Stimulated activated memory B cell treated with anti-CD40 and anti-IgM and Interleukin-4, amounts not matched to agents 10 μg/mL and 1 μg/mL and 100 μg/mL, for 72 hours (primary cell): ENCODE measurements at regions not wholly inside any gene's neighbourhood (a gene's known extent, or its start where the extent isn't known, plus 50 kb on each side); places are given as distances from the start of the nearest gene placed in this dataset.

Experiments
- ATAC-seq: fragments of 150-1000 bp; cut with Tn5 transposase; 2 replicates; pipeline ENCODE4 v1.10.0; 2021
- H3K27ac Mint-ChIP-seq: one replicate; pipeline ENCODE4 v1.8.0; 2022; ENCODE audit warnings: mild to moderate bottlenecking, mixed read lengths
- H3K27me3 Mint-ChIP-seq: one replicate; pipeline ENCODE4 v1.8.0; 2022; ENCODE audit warnings: mixed read lengths
- H3K36me3 Mint-ChIP-seq: one replicate; pipeline ENCODE4 v1.8.0; 2022; ENCODE audit warnings: mixed read lengths
- H3K4me1 Mint-ChIP-seq: one replicate; pipeline ENCODE4 v1.8.0; 2022; ENCODE audit warnings: mixed read lengths
- H3K4me3 Mint-ChIP-seq: one replicate; pipeline ENCODE4 v1.8.0; 2022; ENCODE audit warnings: mild to moderate bottlenecking, moderate library complexity, mixed read lengths
- H3K9me3 Mint-ChIP-seq: one replicate; pipeline ENCODE4 v1.8.0; 2022; ENCODE audit warnings: mixed read lengths

DNA sequence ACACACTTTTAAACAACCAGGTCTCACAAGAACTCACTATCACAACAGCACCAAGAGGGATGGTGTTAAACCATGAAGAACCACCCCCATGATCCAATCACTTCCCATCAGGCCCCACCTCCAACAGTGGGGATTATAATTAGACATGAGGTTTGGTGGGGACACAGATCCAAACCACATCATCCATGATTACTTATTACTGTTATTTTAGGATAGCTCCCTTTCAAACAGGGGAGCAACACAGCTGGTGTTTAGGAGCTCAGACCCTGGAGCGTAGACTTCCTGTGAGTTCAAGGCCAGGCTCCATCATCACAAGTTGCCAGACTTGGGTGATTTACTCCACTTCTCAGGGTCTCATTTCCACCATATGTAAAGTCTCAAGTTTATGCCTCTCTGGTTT lies 382.7 kb downstream of the HRH4 start:
- Mint-ChIP-seq H3K36me3 (no peaks in the 10 kb centered on the region), H3K9me3 (peaks cover 3% of the 10 kb centered on the region), H3K27ac (no peak overlapping the region), H3K4me3 (no peak overlapping the region), H3K4me1 (no peaks in the 10 kb centered on the region), H3K27me3 (no peaks in the 10 kb centered on the region)
- no peak for ATAC-seq

DNA sequence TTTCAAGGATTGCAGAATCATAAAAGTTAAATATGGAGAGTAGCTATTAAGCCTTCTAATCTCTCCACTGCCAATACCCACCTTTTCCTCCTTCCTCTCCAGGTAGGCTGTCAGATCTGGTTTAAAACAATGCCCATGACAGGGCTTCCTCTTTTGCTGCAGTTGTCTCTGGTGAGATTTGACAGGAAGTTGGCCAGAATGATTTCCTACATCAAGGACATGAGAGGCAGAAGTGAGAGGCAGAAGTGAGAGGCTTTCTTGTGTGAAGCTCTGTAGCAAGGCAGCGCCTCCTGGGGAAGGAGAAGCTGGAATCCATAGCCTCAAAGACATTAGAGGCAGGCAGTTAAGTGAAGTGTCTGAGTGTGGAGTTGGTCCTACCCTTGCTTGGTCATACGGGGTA lies 385.7 kb downstream of the HRH4 start:
- ATAC-seq: peak; percentile 34
- Mint-ChIP-seq H3K36me3 (no peaks in the 10 kb centered on the region), H3K4me3 (no peak overlapping the region), H3K9me3 (no peaks in the 10 kb centered on the region), H3K27me3 (peaks cover 9% of the 10 kb centered on the region), H3K4me1 (no peaks in the 10 kb centered on the region), H3K27ac (no peak overlapping the region)

DNA sequence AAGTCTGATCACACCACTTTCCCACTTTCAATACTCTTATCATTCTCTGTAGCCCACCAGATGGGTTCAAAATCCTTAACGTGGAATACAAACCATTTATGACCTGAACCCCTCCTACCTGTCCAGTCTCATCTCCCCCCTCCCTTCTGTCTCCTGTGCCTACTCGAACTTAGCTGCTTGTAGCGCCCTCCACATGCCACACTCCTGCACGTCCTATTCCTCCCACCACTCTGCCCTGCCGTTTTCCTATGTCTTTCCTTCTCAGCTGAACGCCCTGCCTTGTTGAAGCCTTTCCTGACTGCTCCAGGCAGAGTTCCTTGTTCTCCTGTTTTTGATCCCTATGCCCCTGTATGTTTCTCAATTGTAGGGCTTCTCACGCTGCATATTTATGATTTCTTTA lies 390.1 kb downstream of the HRH4 start:
- no peaks in the 10 kb centered on the region for H3K36me3 Mint-ChIP-seq

DNA sequence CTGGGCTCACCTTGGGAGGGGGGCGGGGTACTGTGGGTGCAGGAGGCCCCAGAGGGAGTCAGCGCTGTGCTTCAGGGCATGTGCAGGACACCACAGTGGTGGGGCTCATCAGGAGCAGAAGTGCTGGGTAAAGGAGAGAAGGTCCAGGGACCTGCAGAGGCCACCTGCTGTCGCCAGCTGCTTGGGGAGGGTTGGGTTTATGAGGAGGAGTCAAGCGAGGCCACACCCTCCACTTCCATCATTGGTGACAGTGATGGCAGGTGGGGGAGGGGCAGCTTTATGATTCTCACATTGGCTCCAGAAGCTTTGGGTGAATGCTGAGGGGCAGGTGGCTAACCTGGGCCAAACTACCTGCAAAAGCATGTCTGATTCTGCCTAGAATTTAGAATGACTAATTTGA lies 392.6 kb downstream of the HRH4 start:
- Mint-ChIP-seq H3K36me3 (no peaks in the 10 kb centered on the region), H3K4me3 (no peak overlapping the region), H3K4me1 (no peaks in the 10 kb centered on the region), H3K27ac (no peak overlapping the region), H3K9me3 (no peaks in the 10 kb centered on the region), H3K27me3 (peaks cover 15% of the 10 kb centered on the region)
- no peak for ATAC-seq

More for the DNA sequence above, 390.1 kb downstream of the HRH4 start:
- Mint-ChIP-seq H3K4me1 (no peaks in the 10 kb centered on the region), H3K9me3 (no peaks in the 10 kb centered on the region), H3K27me3 (peaks cover 15% of the 10 kb centered on the region), H3K27ac (no peak overlapping the region), H3K4me3 (no peak overlapping the region)
- no peak for ATAC-seq

DNA sequence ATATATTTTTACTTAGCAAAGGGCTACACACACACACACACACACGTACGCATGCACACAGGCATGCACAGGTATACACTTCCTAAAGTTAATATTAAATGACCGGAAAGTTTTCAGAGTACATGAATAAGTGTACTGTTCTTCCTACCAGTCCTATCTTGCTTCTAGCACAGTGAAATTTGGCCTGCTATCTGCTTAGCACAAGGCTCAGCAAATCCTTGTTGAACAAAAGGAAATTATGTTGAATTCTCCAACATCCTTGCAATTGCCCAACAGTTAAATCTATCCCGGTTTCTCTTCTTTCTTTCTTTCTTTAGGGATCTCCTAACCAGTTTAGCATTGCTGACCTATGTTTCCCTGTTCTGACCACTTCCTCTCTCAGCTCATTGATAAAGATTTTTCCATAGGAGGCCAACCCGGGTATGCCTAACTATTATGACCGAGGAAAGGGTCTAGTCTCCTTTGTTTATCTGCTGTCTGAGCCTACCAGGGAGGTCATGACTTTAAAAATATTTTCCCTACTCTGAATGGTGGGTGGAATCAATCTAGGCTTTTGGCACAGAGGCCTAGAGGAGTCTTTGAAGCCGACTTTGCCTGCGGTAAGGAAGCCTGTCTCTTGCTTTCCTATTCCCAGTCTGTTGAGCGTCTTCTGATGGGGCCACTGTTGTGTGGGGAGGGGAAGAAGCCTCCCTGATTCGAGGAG lies 400.7 kb downstream of the HRH4 start:
- Mint-ChIP-seq H3K4me1 (no peaks in the 10 kb centered on the region), H3K36me3 (no peaks in the 10 kb centered on the region), H3K4me3 (no peak overlapping the region), H3K27me3 (no peaks in the 10 kb centered on the region), H3K27ac (no peak overlapping the region), H3K9me3 (no peaks in the 10 kb centered on the region)
- no peak for ATAC-seq

DNA sequence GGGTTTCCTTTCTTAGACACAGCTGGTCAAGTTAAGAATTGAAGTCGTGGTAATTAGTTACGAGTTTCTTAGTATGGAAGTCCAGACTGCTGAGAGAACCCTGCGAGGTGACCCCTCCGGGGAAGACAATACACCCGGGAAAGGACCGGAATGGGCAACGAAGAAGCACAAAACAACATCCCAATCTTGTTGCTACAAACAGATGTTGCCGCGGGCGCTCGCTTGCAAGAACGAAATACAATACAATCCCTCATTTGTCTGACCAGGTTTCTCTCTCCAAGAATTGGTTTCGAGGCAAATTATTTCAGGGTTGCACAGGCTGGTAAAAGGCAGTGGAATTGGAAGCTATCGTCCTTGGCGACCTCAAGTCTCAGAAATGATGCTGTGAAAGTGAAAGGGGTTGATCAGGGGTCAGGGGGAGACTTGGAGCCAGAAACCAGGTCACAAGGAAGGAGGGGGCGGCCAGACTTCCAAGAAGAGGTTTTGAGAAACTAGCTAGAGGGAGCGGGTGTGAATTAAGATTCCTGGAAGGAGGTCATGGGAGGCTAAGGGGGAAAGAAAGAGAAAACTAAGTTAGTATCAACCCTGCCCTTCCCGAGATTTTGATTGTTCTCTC lies 401.9 kb downstream of the HRH4 start:
- Mint-ChIP-seq H3K36me3 (no peaks in the 10 kb centered on the region), H3K9me3 (no peaks in the 10 kb centered on the region), H3K27me3 (no peaks in the 10 kb centered on the region), H3K4me3 (no peak overlapping the region), H3K27ac (no peak overlapping the region), H3K4me1 (no peaks in the 10 kb centered on the region)
- ATAC-seq: no peak

DNA sequence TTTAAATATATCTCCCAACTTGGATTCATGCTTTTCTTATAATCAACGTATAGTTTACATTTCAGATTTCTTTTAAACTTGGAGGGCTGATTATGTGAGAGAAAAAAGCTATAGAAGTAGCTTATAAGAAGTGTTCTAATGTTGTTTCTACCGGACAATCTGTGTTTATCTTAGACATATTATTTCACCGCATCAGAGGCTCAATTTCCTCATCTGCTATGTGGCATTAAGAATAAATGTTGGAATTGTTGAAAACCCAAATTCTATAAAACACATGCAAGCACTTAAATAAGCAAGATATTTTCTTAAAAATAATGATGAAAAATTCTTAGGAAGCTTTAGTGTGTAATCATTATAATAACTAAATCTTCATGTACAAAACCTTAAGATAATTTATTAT lies 407.9 kb downstream of the HRH4 start:
- Mint-ChIP-seq H3K9me3 (no peaks in the 10 kb centered on the region), H3K4me3 (no peak overlapping the region), H3K27ac (no peak overlapping the region), H3K4me1 (no peaks in the 10 kb centered on the region), H3K27me3 (no peaks in the 10 kb centered on the region), H3K36me3 (no peaks in the 10 kb centered on the region)
- no peak for ATAC-seq

DNA sequence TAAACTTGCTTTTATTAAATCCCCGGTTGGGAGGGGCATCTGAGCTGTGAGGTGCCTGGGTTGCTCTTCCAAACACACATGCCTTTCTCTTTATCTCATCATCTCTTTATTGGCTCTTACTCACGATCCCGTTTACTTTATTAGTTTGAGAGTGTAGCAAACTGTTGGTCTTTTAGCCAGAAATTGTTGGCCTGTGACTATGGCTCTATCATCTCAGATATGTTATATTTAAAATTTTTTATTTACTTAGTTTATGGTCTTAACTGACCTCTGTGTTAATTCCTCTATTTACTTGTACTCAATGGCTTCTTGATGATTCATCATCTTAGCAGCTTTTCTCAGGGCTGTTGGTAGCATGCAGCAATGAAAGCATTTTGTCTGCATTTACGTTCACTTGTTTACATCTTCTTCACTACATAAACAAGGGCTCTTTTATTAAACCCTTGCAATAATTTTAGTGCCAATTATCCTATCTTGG lies 408.4 kb downstream of the HRH4 start:
- H3K9me3 Mint-ChIP-seq: no peaks in the 10 kb centered on the region
- no peaks in the 10 kb centered on the region for H3K4me1 Mint-ChIP-seq
- no peaks in the 10 kb centered on the region for H3K27me3 Mint-ChIP-seq
- no peak for ATAC-seq
- no peak overlapping the region for H3K4me3 Mint-ChIP-seq
- no peak overlapping the region for H3K27ac Mint-ChIP-seq
- H3K36me3 Mint-ChIP-seq: no peaks in the 10 kb centered on the region

DNA sequence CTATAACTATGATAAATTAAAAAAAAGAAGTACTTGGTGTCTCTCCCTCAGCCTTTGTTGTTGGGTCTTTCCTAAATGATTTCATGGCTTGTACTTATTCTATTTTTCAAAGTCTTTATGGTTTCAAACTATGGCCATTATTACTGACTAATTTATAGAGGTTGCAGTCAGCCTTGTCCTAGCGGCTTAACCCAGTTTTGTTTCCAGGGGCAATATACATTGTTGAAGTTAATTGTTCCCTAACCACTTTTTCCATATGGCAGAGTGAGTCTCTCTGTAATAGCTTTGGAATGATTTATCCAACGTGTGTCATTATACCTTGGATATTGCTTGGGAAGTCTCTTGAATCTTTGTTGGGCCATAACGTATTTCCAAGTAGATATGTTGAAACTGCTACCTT lies 408.8 kb downstream of the HRH4 start:
- no peaks in the 10 kb centered on the region for H3K36me3 Mint-ChIP-seq
- no peaks in the 10 kb centered on the region for H3K27me3 Mint-ChIP-seq
- H3K4me1 Mint-ChIP-seq: no peaks in the 10 kb centered on the region
- no peak for ATAC-seq
- no peak overlapping the region for H3K27ac Mint-ChIP-seq
- no peaks in the 10 kb centered on the region for H3K9me3 Mint-ChIP-seq
- no peak overlapping the region for H3K4me3 Mint-ChIP-seq

DNA sequence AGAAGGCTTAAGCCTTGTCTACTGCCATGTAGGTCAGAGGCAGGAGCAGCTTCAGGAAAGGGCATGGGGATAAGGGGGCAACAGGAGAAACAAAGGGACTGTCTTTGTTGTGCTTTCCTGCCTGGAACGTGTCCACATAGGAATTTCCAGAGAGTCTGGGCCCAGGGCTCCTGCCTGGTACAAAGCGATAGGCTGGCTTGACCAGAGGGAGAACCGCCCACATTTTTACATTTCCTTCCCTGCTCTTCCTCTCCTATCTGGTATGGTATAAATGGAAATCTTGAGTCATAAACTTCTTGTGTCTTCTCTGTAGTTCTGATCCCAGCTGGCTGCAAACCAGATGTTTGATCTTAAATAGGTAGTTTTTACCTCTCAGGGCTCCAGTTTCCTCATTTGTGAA lies 414.8 kb downstream of the HRH4 start:
- Mint-ChIP-seq H3K27ac (no peak overlapping the region), H3K4me3 (no peak overlapping the region), H3K9me3 (no peaks in the 10 kb centered on the region), H3K27me3 (peaks cover 10% of the 10 kb centered on the region), H3K36me3 (no peaks in the 10 kb centered on the region), H3K4me1 (no peaks in the 10 kb centered on the region)
- no peak for ATAC-seq

DNA sequence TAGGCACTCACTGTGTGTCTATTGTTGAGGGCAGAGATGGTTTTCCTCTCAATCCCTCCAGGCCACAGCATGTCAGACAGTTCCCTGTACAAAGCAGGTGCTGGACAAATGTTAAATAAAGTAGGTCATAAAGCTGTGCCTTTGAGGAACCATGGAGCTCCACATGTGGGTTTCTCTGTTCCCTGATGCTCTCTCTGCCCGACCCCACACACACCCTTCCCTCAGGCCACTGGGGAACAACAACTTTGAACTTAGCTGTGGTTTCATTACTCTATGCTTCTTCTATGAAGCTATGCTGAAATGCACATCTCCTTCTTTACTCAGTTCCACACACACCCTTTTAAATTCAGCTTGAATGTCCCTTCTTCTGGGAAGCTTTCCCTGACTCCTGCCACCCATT lies 415.3 kb downstream of the HRH4 start:
- Mint-ChIP-seq H3K36me3 (no peaks in the 10 kb centered on the region), H3K27me3 (peaks cover 10% of the 10 kb centered on the region), H3K9me3 (no peaks in the 10 kb centered on the region), H3K27ac (no peak overlapping the region), H3K4me3 (no peak overlapping the region), H3K4me1 (no peaks in the 10 kb centered on the region)
- ATAC-seq: no peak

DNA sequence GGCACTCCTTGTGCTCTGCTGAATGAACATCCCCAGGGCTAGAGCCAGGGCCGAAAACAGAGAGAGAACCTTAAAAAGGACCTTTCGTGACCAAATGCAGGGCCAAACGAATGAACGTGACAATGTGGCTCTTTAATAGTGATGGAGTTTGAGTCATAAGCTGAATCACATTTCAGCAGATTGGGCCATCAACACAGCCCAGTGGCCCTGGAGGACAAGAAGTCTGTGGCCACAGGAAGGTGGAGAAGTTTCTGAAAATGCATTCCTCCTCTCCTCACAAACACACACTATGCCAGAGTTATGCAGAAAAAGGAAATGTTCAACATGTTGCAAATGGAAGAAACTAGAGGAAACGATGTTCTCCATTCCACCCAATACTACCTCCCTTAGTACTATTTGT lies 415.8 kb downstream of the HRH4 start:
- Mint-ChIP-seq H3K4me3 (no peak overlapping the region), H3K27me3 (peaks cover 10% of the 10 kb centered on the region)
- ATAC-seq: no peak

DNA sequence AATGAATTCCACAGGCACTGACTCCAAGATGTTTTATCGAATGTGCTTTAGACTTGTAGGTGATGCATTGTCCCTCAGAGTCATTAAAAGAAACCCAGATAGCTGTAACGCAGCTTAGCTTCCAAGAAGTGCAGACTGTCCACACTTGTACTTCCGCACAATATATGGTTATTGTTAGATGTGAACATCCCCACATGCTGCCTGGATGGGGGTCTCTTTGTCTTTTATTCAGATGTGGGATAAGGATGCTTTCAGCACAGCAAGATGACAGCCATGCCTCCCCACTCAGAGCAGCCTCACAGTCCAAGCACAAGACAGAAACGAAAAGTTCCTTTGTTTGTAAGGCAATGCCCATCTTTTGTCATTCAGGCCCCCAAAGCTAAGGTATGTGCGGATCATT lies 416.6 kb downstream of the HRH4 start:
- H3K27ac Mint-ChIP-seq: no peak overlapping the region
- ATAC-seq: no peak
- H3K4me1 Mint-ChIP-seq: no peaks in the 10 kb centered on the region
- peaks cover 10% of the 10 kb centered on the region for H3K27me3 Mint-ChIP-seq
- H3K4me3 Mint-ChIP-seq: no peak overlapping the region
- H3K36me3 Mint-ChIP-seq: no peaks in the 10 kb centered on the region
- H3K9me3 Mint-ChIP-seq: no peaks in the 10 kb centered on the region

More for the DNA sequence above, 415.8 kb downstream of the HRH4 start:
- Mint-ChIP-seq H3K27ac (no peak overlapping the region), H3K4me1 (no peaks in the 10 kb centered on the region), H3K36me3 (no peaks in the 10 kb centered on the region), H3K9me3 (no peaks in the 10 kb centered on the region)

DNA sequence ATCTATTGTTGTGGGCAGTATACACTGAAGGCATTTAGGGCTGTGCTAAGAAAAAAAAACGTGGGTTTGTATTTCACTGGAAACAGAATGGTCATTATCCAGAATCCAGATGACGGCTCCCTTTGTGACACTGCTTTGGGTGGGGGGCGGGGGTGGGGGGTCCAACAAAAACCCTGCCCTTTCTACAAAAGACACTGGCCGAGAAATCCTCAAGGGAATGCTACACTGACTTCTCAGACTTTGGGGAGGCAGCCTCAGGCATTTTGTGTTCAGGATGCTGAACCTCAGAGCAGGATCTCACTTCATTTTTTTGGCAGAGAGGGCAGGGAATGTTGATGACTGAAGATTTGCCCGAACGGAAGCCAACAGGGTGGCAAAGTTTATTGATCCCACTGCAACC lies 417.1 kb downstream of the HRH4 start:
- no peak for ATAC-seq
- Mint-ChIP-seq H3K27me3 (peaks cover 10% of the 10 kb centered on the region), H3K4me1 (no peaks in the 10 kb centered on the region), H3K27ac (no peak overlapping the region), H3K36me3 (no peaks in the 10 kb centered on the region), H3K4me3 (no peak overlapping the region), H3K9me3 (no peaks in the 10 kb centered on the region)

DNA sequence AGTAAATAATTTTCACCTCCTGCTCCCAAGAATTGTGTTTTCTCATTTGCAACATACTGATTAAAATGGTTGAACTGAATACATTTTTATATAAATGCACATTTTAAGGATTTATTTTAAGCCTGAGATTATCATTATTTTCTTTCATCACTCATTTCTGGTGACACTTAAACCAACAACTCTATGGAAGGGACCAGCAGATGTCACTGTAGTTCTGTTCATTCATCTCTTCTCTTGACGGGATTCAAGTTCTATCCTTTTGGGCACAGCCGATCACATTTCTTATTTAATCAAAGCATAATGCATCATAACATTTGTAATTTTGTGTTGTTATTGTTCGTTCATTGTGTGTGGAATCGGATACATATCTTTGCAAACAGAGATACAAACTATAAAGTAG lies 417.9 kb downstream of the HRH4 start:
- peaks cover 10% of the 10 kb centered on the region for H3K27me3 Mint-ChIP-seq
- no peaks in the 10 kb centered on the region for H3K36me3 Mint-ChIP-seq
- no peak overlapping the region for H3K27ac Mint-ChIP-seq
- ATAC-seq: no peak
- H3K4me3 Mint-ChIP-seq: no peak overlapping the region
- H3K4me1 Mint-ChIP-seq: no peaks in the 10 kb centered on the region
- H3K9me3 Mint-ChIP-seq: no peaks in the 10 kb centered on the region

DNA sequence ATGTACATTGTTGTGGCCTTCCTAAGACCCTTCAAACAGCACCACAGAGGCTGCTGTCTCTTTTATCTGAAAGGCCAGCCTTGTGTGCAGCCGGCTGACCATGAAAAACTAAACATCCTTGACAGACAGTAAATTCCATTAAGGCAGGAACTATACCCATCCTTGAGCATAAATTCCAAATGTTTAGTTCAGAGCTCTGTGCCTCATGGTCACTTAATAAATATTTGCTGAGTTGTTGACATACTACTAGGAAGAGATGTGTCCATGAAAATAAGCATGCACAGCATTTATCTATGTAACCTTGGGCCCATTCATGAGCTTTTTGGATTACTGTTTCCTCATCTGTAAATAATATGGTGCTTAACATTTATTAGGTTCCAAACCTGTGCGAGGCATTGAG lies 424.8 kb downstream of the HRH4 start:
- Mint-ChIP-seq H3K4me1 (no peaks in the 10 kb centered on the region), H3K9me3 (no peaks in the 10 kb centered on the region), H3K27ac (no peak overlapping the region), H3K4me3 (no peak overlapping the region), H3K27me3 (no peaks in the 10 kb centered on the region), H3K36me3 (no peaks in the 10 kb centered on the region)
- ATAC-seq: no peak
